CD4-positive, alpha-beta T cell (primary cell): ENCODE measurements at regions not wholly inside any gene's neighbourhood (a gene's known extent, or its start where the extent isn't known, plus 50 kb on each side); places are given as distances from the start of the nearest gene placed in this dataset.

Experiments used
- ATAC-seq: fragments of 200-7000 bp; cut with Tn5 transposase; one replicate; pipeline ENCODE4 v1.10.0; 2022; ENCODE audit warnings: mild to moderate bottlenecking; ENCODE audit not compliant: poor library complexity
- CTCF ChIA-PET: fragments of 350-600 bp; sonication (Branson Sonifier 250); formaldehyde crosslinking; loops from one replicate; lab custom pipeline; 2021; ENCODE audit warnings: antibody characterized with exemption, inconsistent platforms; lab: Charles Lee
- POLR2A ChIA-PET: fragments of 350-600 bp; sonication (Branson Sonifier 250); formaldehyde crosslinking; loops from one replicate; lab custom pipeline; 2021; ENCODE audit warnings: antibody characterized with exemption, inconsistent platforms; lab: Charles Lee
- DNase-seq, 14 experiments: peaks; one replicate each; pipeline ENCODE4 v3.0.0-alpha.2; 2013 to 2020; ENCODE audit warnings: mixed read lengths in 2 of 14
- H3K27ac ChIP-seq, 2 donors: one replicate each; pipeline versions ENCODE4 v1.5.1 to v1.7.0; 2013; ENCODE audit warnings: low read length in 2 of 2, low read depth in 1 of 2, mild to moderate bottlenecking in 1 of 2
- H3K27me3 ChIP-seq, 2 experiments: 1 replicate in 1 of 2; 2 replicates in 1 of 2; pipeline versions ENCODE4 v1.6.1 to v1.7.0; 2013; ENCODE audit warnings: low read length in 2 of 2, control low read depth in 1 of 2, mild to moderate bottlenecking in 1 of 2, moderate library complexity in 1 of 2; ENCODE audit not compliant: insufficient read depth in 2 of 2, control insufficient read depth in 1 of 2
- H3K36me3 ChIP-seq: one replicate; pipeline ENCODE4 v1.6.1; 2013; ENCODE audit warnings: low read length, control low read depth; ENCODE audit not compliant: insufficient read depth
- H3K4me1 ChIP-seq: one replicate; pipeline ENCODE4 v1.6.1; 2013; ENCODE audit warnings: low read length, control low read depth; ENCODE audit not compliant: insufficient read depth
- H3K4me3 ChIP-seq: one replicate; pipeline ENCODE4 v1.5.1; 2013; ENCODE audit warnings: mild to moderate bottlenecking, low read length, moderate library complexity
- H3K9me3 ChIP-seq, 2 experiments: 1 replicate in 1 of 2; 2 replicates in 1 of 2; pipeline versions ENCODE4 v1.6.1 to v1.7.0; 2013; ENCODE audit warnings: low read length in 2 of 2, mild to moderate bottlenecking in 2 of 2, control low read depth in 1 of 2, moderate library complexity in 1 of 2; ENCODE audit not compliant: control insufficient read depth in 1 of 2, insufficient read depth in 1 of 2
- H3K27ac Mint-ChIP-seq: one replicate; pipeline ENCODE4 v1.8.0; 2020; ENCODE audit warnings: mixed read lengths
- H3K27me3 Mint-ChIP-seq: one replicate; pipeline ENCODE4 v1.8.0; 2021; ENCODE audit warnings: mixed read lengths
- H3K36me3 Mint-ChIP-seq: one replicate; pipeline ENCODE4 v1.8.0; 2021; ENCODE audit warnings: low read depth, mixed read lengths
- H3K4me1 Mint-ChIP-seq: one replicate; pipeline ENCODE4 v1.8.0; 2021; ENCODE audit warnings: low read depth, mixed read lengths
- H3K4me3 Mint-ChIP-seq: one replicate; pipeline ENCODE4 v1.8.0; 2020; ENCODE audit warnings: mild to moderate bottlenecking, mixed read lengths
- H3K9me3 Mint-ChIP-seq: one replicate; pipeline ENCODE4 v1.8.0; 2020; ENCODE audit warnings: mixed read lengths
- CTCF ChIP-seq: fragments of 200-600 bp; IDR thresholded peaks from one replicate; pipeline ENCODE4 v1.8.0; 2022; ENCODE audit warnings: antibody characterized with exemption, mild to moderate bottlenecking
- intact Hi-C, 2 experiments: fragments of 100-400 bp; cut with DNase I in 1 of 2; cut with micrococcal nuclease in 1 of 2; formaldehyde crosslinking; loops; one replicate each; pipeline versions ENCODE4 v1.15.1 to v1.9.0; 2023 to 2025; cut with DNase I, micrococcal nuclease

GRCh38 chr14:49485290-49485689 lies 100.9 kb downstream of the RPS29 start:
- Mint-ChIP-seq H3K36me3 (no peaks in the 10 kb centered on the region), H3K4me1 (peaks cover 5% of the 10 kb centered on the region), H3K27ac (no peak overlapping the region), H3K9me3 (no peaks in the 10 kb centered on the region), H3K4me3 (no peak overlapping the region), H3K27me3 (no peaks in the 10 kb centered on the region)
- Histone ChIP-seq H3K4me3 (no peak overlapping the region), H3K27me3 (no peaks in the 10 kb centered on the region), H3K4me1 (no peaks in the 10 kb centered on the region), H3K27ac (no peak overlapping the region), H3K36me3 (no peaks in the 10 kb centered on the region), H3K9me3 (no peaks in the 10 kb centered on the region)
- no peak for ATAC-seq
- CTCF ChIA-PET, result interaction anchor here (1.6 kb wide), 1 partner anchor 9 kb away, joined by 5 read pairs; no protein-coding TSS in a partner anchor
- POLR2A ChIA-PET, result no interaction called here
- TF ChIP-seq CTCF, result no peak
- intact Hi-C loops, result no loop called here
- DNase-seq, result no peak

- CTCF ChIA-PET, result no interaction called here
- intact Hi-C loops, result no loop called here
- POLR2A ChIA-PET, result no interaction called here
Observed at GRCh38 chr14:49484180-49484579, 102.0 kb downstream of the RPS29 start.

GRCh38 chr14:49483268-49483667 lies 102.9 kb downstream of the RPS29 start:
- Histone ChIP-seq H3K36me3 (no peaks in the 10 kb centered on the region), H3K27ac (no peak overlapping the region), H3K9me3 (no peaks in the 10 kb centered on the region), H3K4me1 (no peaks in the 10 kb centered on the region), H3K4me3 (no peak overlapping the region), H3K27me3 (no peaks in the 10 kb centered on the region)
- H3K4me3 Mint-ChIP-seq, result no peak overlapping the region
- H3K27ac Mint-ChIP-seq, result no peak overlapping the region
- POLR2A ChIA-PET, result no interaction called here
- H3K4me1 Mint-ChIP-seq, result peaks cover 5% of the 10 kb centered on the region
- ATAC-seq (no peak), DNase-seq (no peak)
- no peaks in the 10 kb centered on the region for H3K27me3 Mint-ChIP-seq
- no peaks in the 10 kb centered on the region for H3K36me3 Mint-ChIP-seq
- no peak for TF ChIP-seq CTCF
- intact Hi-C loops, result no loop called here
- H3K9me3 Mint-ChIP-seq, result no peaks in the 10 kb centered on the region
- CTCF ChIA-PET, result no interaction called here

More at GRCh38 chr14:49484180-49484579, 102.0 kb downstream of the RPS29 start:
- Mint-ChIP-seq H3K36me3 (no peaks in the 10 kb centered on the region), H3K4me3 (no peak overlapping the region), H3K9me3 (no peaks in the 10 kb centered on the region), H3K27me3 (no peaks in the 10 kb centered on the region), H3K4me1 (peaks cover 5% of the 10 kb centered on the region), H3K27ac (no peak overlapping the region)
- ATAC-seq (no peak), DNase-seq (no peak)
- H3K4me1 ChIP-seq, result no peaks in the 10 kb centered on the region
- no peak overlapping the region for H3K4me3 ChIP-seq
- no peaks in the 10 kb centered on the region for H3K36me3 ChIP-seq
- H3K27ac ChIP-seq, result no peak overlapping the region
- no peak for TF ChIP-seq CTCF
- no peaks in the 10 kb centered on the region for H3K27me3 ChIP-seq
- H3K9me3 ChIP-seq, result no peaks in the 10 kb centered on the region
